Stimulated activated CD8-positive, alpha-beta memory T cell treated with anti-CD3 and anti-CD28 coated beads, Interleukin-15, amount 100 ng/mL, for 1 hour (primary cell): ENCODE measurements at regions not wholly inside any gene's neighbourhood (a gene's known extent, or its start where the extent isn't known, plus 50 kb on each side); places are given as distances from the start of the nearest gene placed in this dataset.
"Not testable (repeated sequence)": the region's sequence is repeated elsewhere in the genome, so short reads cannot be mapped to it uniquely, and the experiment has no call there.

Source experiments
- DNase-seq: peaks from one replicate; pipeline ENCODE4 v3.0.0-alpha.2; 2020; ENCODE audit warnings: low read depth

DNA sequence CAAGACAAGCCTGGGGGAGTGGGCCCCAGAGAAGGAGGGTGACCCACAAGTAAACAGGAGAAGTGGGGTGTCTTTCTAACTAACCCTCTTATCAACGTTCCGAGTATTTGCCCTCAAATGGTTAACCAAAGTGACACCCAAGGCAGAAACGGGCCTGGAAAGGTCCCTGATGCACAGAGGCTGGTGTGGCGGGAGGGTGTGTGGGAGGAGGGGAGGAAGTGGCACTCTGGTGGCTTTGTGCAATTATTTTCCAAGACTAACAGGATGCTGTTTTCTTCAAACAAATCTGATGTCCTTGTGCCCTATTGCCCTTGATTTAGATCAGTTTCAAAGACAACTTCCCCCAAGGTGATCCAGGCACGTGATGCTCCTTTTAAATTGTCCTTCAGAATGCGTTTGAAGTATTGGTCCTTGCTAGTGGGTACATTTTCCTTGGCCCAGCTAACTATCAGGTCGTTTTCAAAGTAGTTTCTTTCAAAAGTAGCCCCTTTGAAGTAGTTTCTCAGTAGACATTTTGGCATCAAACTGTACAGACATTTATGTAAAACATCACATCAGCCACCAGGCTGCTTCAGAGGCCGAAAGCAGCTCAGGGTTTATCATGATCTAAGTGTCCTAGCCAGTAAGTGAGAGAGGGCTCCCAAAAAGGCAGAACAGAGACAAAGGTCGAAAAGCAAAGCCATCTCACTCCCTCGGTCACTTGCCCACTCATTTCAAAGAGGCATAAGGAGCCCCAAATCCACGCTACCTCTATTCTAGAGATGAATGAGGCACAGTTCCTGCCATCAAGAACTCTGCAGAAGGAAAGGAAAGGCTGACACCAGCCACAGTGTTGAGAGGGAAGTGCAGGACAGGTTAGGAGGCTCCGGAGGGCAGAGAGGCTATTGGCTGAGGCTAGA is 371.1 kb upstream of the ID2 start:
- no peak for DNase-seq

DNA sequence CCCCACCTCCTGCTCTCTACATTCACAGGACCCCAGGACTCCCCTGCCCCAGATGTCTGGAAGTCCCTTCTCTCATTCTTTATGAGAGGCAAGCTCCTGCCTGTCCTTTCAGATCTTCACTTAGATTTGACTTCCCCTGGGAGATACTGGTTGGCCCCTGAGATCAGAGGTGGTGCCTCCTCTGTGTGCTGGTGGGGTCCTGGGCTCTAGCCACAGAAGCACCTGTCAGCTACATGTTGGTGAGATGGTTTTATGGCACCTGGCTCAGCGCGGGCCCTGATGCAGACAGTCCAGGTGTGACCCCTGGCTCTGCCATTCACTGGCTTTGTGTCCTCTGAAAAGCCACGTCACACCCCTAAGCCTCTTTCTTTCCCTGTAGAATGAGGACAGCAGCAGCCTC is 369.6 kb upstream of the ID2 start:
- no peak for DNase-seq

GRCh38 chr2:8312861-8313830 is 368.7 kb upstream of the ID2 start:
- no peak for DNase-seq

GRCh38 chr2:8314063-8314462 is 367.8 kb upstream of the ID2 start:
- no peak for DNase-seq

GRCh38 chr2:8315531-8316165 is 366.2 kb upstream of the ID2 start:
- DNase-seq: no peak

- no peak for DNase-seq
Observed at GRCh38 chr2:8316356-8316755, 365.5 kb upstream of the ID2 start.

DNA sequence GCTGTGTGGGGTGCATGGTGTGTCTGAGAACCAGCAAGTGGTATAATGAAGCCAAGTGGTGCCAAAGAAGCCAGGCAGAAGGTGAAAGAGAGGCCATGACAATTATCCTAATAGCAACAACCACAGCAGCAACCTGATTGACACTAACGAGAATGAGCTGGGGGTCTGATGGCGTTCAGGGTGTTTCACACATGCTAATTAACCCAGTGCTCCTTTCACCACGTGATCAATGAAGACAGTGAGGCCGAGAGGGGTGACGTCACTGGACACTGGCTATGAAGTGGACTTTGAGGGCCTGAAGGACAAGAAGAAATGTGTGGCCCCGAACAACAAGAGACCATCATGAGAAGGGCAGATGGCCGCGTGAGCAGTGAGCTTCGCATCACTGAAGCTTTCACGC is 364.4 kb upstream of the ID2 start:
- DNase-seq: no peak

DNA sequence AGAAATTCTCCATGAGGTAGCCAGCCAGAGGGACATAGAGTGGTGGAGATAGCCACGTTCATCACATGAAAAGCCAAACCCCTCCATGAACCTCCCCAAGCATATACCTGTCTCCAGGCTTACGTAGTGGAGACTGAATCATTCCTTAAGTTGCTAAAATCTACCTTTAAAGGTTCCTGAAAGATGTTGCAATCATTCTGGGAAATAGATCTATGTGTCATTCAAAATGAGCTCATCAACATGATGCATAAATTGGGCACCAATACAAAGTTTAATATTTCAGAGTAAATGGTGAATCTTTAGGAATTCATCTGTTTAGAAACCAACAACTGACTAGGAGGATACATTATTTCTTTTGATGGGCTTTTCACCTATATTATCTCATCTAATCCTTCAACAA is 362.6 kb upstream of the ID2 start:
- DNase-seq: no peak

- no peak for DNase-seq
Observed at GRCh38 chr2:8320311-8321066, 361.4 kb upstream of the ID2 start.

GRCh38 chr2:8322634-8323033 is 359.2 kb upstream of the ID2 start:
- no peak for DNase-seq

DNA sequence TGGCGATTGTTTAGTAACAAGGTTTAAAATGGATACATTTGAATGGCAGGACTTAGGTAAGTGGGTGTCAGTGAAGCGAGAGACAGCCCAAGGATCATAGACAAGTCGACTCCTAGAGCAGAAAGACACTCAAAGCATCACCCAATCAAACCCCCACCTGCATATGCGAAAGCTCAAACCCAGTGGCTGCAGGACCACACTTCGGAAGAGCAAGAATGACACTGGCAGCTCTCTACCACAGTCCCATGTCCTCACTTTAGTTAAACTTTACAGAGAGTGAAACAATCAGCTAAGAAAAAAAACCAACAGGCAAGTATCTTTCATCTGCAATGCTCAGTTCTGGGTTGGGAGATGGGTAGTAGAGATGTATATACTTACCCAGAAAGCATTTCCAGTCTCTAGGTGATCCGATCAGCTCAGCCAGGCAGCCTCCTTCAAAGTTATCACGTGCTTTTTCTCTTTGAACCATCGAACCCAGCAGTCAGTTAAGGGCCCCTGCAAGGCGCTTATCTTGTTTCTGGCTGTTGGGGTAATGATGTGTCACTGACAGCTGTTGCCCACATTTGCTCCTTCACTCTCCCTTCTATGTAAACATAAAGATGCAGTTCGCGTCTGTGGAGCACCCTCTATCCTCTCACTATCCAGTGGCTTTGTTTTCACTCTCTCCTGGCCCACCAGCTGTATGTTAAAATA is 357.5 kb upstream of the ID2 start:
- no peak for DNase-seq

- DNase-seq: no peak
Observed at GRCh38 chr2:8324901-8325300, 357.0 kb upstream of the ID2 start.

DNA sequence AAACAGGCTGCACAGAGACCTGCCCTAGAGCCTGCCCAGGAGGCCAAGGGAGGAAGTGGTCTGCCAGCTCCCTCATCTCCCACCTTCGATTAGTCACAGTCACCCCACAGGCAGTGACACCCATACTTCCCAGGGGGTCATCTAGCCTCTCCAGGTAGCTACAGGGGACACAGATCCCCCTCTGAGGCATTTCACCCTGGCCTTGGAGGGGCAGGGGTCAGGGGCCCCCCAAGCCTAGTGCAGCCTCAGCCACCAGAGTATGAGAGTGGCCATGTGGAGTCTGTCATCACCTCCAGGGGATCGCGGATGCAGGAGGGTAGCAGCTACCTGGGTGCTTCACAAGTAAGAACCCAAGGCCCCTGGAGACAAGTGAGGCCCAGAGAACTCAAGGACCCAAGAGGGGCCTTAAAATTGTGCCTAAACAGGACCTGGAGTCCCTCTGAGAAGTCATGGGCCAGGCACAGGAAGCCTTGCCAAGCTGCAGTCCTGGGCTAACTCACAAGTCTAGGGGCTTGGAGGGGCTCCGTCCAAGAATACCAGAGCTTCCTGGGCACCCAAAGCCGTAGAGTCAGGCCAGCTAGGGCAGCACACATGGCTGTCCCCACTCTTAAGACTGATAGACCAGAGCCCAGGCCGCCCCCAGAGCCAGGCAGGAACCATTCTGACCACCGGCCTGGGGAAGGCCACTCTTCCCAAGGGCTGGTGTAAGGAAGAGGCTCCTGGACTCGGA is 354.3 kb upstream of the ID2 start:
- DNase-seq: no peak

DNA sequence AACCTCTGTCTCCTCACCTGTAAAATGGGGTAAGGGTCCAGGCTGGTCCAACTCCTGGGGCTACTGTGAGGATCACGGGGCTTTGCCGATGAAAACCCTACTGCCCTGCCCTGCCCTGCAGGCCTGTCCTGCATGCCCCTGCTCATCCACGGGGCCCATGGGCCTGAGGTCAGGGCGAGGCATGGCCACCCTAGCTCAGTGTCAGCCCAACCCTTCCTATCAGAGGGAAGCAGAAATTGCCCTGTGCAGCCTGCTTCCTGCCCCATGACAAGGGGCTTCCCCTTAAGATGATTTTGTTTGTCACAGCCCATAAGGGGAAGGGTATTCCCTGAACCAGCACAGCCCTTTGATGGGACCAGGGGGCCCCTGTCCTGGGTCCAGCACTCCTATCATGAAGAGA is 353.6 kb upstream of the ID2 start:
- no peak for DNase-seq

- DNase-seq: no peak
Observed at GRCh38 chr2:8329660-8330622, 351.9 kb upstream of the ID2 start.

- DNase-seq: no peak
Observed at GRCh38 chr2:8331068-8331467, 350.8 kb upstream of the ID2 start.

DNA sequence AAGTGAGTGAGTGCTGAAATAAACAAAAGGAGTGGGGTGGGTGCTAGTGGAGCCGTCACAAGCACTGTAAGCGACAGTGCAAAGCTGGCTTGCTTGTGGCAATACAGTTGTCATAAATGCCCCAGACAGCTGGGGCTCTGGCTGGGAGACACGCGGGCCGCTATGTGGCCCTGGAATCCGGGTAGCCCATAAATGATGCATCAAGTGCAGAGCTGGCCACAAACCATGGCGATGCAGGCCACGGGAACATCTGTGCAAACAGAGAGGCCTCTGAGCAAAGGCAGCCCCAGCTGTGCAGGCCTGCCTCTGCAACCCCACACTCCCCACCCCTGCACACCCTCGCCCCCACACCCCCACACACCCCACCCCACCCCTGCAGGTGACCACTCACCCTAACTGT is 349.2 kb upstream of the ID2 start:
- DNase-seq: no peak

- no peak for DNase-seq
Observed at GRCh38 chr2:8333177-8333831, 348.6 kb upstream of the ID2 start.

DNA sequence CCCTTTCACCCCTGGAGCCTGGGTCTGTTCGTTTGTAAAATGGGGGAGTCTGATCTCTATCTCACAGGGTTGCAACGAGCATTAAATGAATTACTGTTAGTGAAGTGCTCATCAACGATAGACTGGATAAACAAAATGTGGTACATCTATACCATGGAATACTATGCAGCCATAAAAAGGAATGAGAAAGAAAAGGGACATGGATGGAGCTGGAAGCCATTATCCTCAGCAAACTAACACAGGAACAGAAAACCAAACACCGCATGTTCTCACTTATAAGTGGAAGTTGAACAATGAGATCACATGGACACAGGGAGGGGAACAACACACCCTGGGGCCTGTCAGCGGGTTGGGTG is 348.0 kb upstream of the ID2 start:
- not testable (repeated sequence) for DNase-seq
